K562 (cell line): ENCODE measurements at regions not wholly inside any gene's neighbourhood (a gene's known extent, or its start where the extent isn't known, plus 50 kb on each side); places are given as distances from the start of the nearest gene placed in this dataset.

Source experiments
- EZH2 ChIP-seq: IDR thresholded peaks from 2 replicates; pipeline ENCODE4 v1.6.1; 2012; ENCODE audit warnings: low read depth, mild to moderate bottlenecking, inconsistent platforms, low read length, borderline replicate concordance
- JUND ChIP-seq, 2 experiments: IDR thresholded peaks; 2 replicates in 1 of 2; 3 replicates in 1 of 2; pipeline ENCODE4 v1.6.1; 2011; ENCODE audit warnings: borderline replicate concordance in 2 of 2, low read depth in 2 of 2, low read length in 2 of 2, improper control_type of control experiment in 1 of 2, missing biosample characterization in 1 of 2, missing genetic modification characterization in 1 of 2, missing genetic modification reagents in 1 of 2
- ZNF263 ChIP-seq: sonication (generic); formaldehyde crosslinking; IDR thresholded peaks from 2 replicates; pipeline ENCODE4 v1.8.0; 2022; ENCODE audit warnings: mild to moderate bottlenecking, missing genetic modification reagents, borderline replicate concordance
- ZNF717 ChIP-seq: fragments of 250-450 bp; sonication (Bioruptor Pico); IDR thresholded peaks from 2 replicates; pipeline ENCODE4 v1.5.0; 2021

- no peak for TF ChIP-seq JUND (IDR thresholded peaks at IDR 0.05; ENCODE audit: borderline replicate concordance, low read depth, low read length)
- no peak for TF ChIP-seq JUND (tag; IDR thresholded peaks at IDR 0.05; ENCODE audit: borderline replicate concordance, low read depth, low read length)
- no peak for TF ChIP-seq ZNF263
- TF ChIP-seq ZNF717 (CRISPR knock-in tag): no peak
- TF ChIP-seq EZH2: no peak
Measured at GRCh38 chr21:38993561-38993960, 187.8 kb downstream of the ETS2 start.
